MCF 10A (cell line): ENCODE measurements at regions not wholly inside any gene's neighbourhood (a gene's known extent, or its start where the extent isn't known, plus 50 kb on each side); places are given as distances from the start of the nearest gene placed in this dataset.

Experiments used
- BruUV-seq: library from RNA; stranded (reverse); fragments of 400-500 nt; replicated peaks from 2 replicates; lab custom pipeline; 2021; lab: Mats Ljungman, UMichigan
- CTCF ChIA-PET: fragments of 300-600 bp; sonication (Branson Sonifier 250); formaldehyde crosslinking; extraction: SDS; loops from one replicate; lab custom pipeline; 2021; ENCODE audit warnings: antibody characterized with exemption, inconsistent platforms; lab: Yijun Ruan, JAX
- POLR2A ChIA-PET: fragments of 300-600, 350-650 bp; sonication (Branson Sonifier 250); formaldehyde crosslinking; extraction: SDS; loops from one replicate; lab custom pipeline; 2020; ENCODE audit warnings: antibody characterized with exemption, inconsistent platforms; lab: Yijun Ruan, JAX
- DNase-seq: peaks from one replicate; pipeline ENCODE4 v3.0.0-alpha.2; 2018; ENCODE audit not compliant: unreplicated experiment
- H3K27ac Mint-ChIP-seq: one replicate; pipeline ENCODE4 v1.8.0; 2022; ENCODE audit warnings: mild to moderate bottlenecking, low read depth, mixed read lengths; ENCODE audit not compliant: unreplicated experiment
- H3K27me3 Mint-ChIP-seq: one replicate; pipeline ENCODE4 v1.8.0; 2022; ENCODE audit warnings: mixed read lengths; ENCODE audit not compliant: insufficient read depth, unreplicated experiment
- H3K36me3 Mint-ChIP-seq: one replicate; pipeline ENCODE4 v1.8.0; 2022; ENCODE audit warnings: mild to moderate bottlenecking, moderate library complexity, mixed read lengths; ENCODE audit not compliant: insufficient read depth, unreplicated experiment
- H3K4me1 Mint-ChIP-seq: one replicate; pipeline ENCODE4 v1.8.0; 2022; ENCODE audit warnings: mixed read lengths; ENCODE audit not compliant: insufficient read depth, unreplicated experiment
- H3K4me3 Mint-ChIP-seq: one replicate; pipeline ENCODE4 v1.8.0; 2022; ENCODE audit warnings: mild to moderate bottlenecking, moderate library complexity, mixed read lengths; ENCODE audit not compliant: unreplicated experiment
- H3K9me3 Mint-ChIP-seq: one replicate; pipeline ENCODE4 v1.8.0; 2022; ENCODE audit warnings: mixed read lengths; ENCODE audit not compliant: unreplicated experiment
- CTCF ChIP-seq: fragments of 200-600 bp; IDR thresholded peaks from one replicate; pipeline ENCODE4 v1.8.0; 2022; ENCODE audit warnings: antibody characterized with exemption, mild to moderate bottlenecking; ENCODE audit not compliant: unreplicated experiment
- intact Hi-C: fragments of 100-400 bp; cut with micrococcal nuclease; formaldehyde crosslinking; loops from 2 replicates; pipeline ENCODE4 v1.14.1; 2022

DNA sequence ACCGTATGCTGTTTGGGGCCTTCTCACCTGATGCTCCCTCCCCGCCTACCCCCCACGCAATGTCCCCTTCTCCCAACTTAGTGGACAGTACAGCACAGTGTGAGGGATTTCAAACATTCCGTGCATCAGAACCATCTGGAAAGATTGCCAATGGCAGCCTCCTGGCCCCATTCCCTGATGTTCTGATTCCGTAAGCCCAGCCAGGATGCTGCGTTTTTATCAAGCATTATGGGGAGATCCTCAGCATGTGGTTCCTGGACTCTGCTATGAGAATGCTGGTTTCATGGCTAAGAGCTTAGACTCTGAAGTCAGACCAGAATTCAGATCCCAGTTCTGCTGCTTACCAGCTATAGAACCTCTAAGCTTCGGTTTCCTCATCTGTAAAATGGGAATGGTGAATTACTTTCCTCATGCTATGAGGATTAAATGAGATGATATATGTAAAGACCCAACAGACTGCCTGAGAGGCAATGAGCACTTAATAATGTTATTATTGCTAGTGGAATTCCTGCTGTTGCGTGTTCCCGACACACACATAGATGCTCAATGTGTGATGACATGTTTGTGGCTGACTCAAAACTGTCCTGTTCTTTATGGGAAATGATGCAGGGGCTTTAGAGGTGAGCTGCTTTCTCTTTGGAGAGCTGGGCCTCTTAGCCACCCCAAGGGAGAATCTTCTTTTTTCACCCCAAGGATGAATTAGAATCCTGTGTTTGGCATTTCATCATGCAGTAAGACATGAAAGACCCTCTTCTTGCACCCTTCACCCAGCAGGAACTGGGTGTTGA, 60.8 kb upstream of the SMNDC1 start:
- Mint-ChIP-seq H3K4me3 (no peak overlapping the region), H3K36me3 (no peaks in the 10 kb centered on the region), H3K9me3 (no peaks in the 10 kb centered on the region), H3K4me1 (peaks cover 25% of the 10 kb centered on the region), H3K27me3 (no peaks in the 10 kb centered on the region), H3K27ac (no peak overlapping the region)
- POLR2A ChIA-PET: interaction anchor here (0.6 to 1.4 kb wide), 2 partner anchors 12 to 132 kb away, joined by 3 to 4 read pairs; no protein-coding TSS in a partner anchor
- no peak for DNase-seq
- BruUV-seq: no TSS peak
- CTCF ChIA-PET: interaction anchor here (0.6 to 1.2 kb wide), 3 partner anchors 10 to 1618 kb away, joined by 3 to 5 read pairs (median 4); no protein-coding TSS in a partner anchor
- intact Hi-C loops: no loop called here
- TF ChIP-seq CTCF: no peak

GRCh38 chr10:110366635-110367034, 61.9 kb upstream of the SMNDC1 start:
- no peaks in the 10 kb centered on the region for H3K36me3 Mint-ChIP-seq
- H3K4me3 Mint-ChIP-seq: no peak overlapping the region
- intact Hi-C loops: no loop called here
- no peaks in the 10 kb centered on the region for H3K27me3 Mint-ChIP-seq
- CTCF ChIA-PET: interaction anchor here (0.6 to 1.2 kb wide), 3 partner anchors 9 to 1619 kb away, joined by 3 to 5 read pairs (median 4); no protein-coding TSS in a partner anchor
- POLR2A ChIA-PET: interaction anchor here (0.6 to 1.4 kb wide), 2 partner anchors 10 to 11 kb away, joined by 3 read pairs; no protein-coding TSS in a partner anchor
- peaks cover 23% of the 10 kb centered on the region for H3K4me1 Mint-ChIP-seq
- no peaks in the 10 kb centered on the region for H3K9me3 Mint-ChIP-seq
- no peak for DNase-seq
- no peak overlapping the region for H3K27ac Mint-ChIP-seq
- BruUV-seq: no TSS peak
- TF ChIP-seq CTCF: no peak

DNA sequence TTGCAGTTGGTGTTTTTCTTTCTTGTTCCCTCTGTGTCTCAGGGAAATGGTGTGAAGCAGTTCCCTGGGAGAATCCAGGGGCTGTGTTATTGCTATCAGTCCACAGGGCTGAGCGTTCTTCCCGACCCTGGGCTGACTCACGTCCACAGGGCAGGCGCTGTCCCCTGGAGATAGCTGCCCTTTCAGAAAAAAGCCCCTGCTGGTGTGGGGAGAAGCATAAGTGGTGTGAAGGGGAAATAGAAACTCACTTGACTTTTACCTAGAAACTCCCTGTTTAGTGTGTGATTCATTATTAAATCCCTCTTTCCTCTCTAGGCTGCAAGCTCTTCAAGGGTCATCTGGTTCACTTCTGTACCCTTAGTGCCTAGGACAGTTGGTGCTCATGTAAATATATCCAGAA, 63.3 kb upstream of the SMNDC1 start:
- intact Hi-C loops: no loop called here
- DNase-seq: no peak
- H3K4me1 Mint-ChIP-seq: peaks cover 29% of the 10 kb centered on the region
- H3K9me3 Mint-ChIP-seq: no peaks in the 10 kb centered on the region
- no peak overlapping the region for H3K4me3 Mint-ChIP-seq
- H3K27me3 Mint-ChIP-seq: no peaks in the 10 kb centered on the region
- H3K27ac Mint-ChIP-seq: no peak overlapping the region
- POLR2A ChIA-PET: interaction anchor here (1.4 kb wide), 1 partner anchor 45 kb away, joined by 4 read pairs; no protein-coding TSS in a partner anchor
- CTCF ChIA-PET: interaction anchor here (0.5 to 2.1 kb wide), 3 partner anchors 9 to 131 kb away, joined by 3 to 12 read pairs (median 3); no protein-coding TSS in a partner anchor
- TF ChIP-seq CTCF: no peak
- H3K36me3 Mint-ChIP-seq: no peaks in the 10 kb centered on the region
- no TSS peak for BruUV-seq

DNA sequence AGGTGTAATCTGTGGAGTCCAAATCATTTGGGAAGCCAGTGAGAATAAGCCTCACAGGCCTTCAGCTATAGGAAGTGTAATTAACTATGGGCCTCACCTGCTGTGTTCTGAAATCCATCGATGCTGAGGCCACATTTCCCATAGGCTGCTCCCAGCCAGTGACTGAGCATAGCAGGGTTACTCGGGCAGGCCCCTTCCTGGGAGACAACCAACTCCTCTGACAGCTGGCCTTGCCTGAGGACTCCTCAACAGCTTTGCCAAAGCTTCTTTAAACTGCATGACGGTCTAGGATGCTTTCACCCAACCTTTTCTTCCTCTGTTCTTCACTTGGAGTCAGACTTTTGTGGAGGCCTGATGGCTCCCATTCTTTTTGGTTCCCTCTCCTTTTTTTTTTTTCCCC, 63.8 kb upstream of the SMNDC1 start:
- ChIA-PET CTCF (interaction anchor here (0.5 to 2.1 kb wide), 3 partner anchors 9 to 130 kb away, joined by 3 to 12 read pairs (median 3); no protein-coding TSS in a partner anchor), POLR2A (interaction anchor here (1.4 kb wide), 1 partner anchor 45 kb away, joined by 4 read pairs; no protein-coding TSS in a partner anchor)
- Mint-ChIP-seq H3K4me1 (peaks cover 30% of the 10 kb centered on the region), H3K27ac (no peak overlapping the region), H3K36me3 (no peaks in the 10 kb centered on the region), H3K9me3 (no peaks in the 10 kb centered on the region), H3K27me3 (no peaks in the 10 kb centered on the region), H3K4me3 (no peak overlapping the region)
- DNase-seq: no peak
- no TSS peak for BruUV-seq
- no peak for TF ChIP-seq CTCF
- intact Hi-C loops: no loop called here
